ENCODE measurements at regions not wholly inside any gene's neighbourhood (a gene's known extent, or its start where the extent isn't known, plus 50 kb on each side); places are given as distances from the start of the nearest gene placed in this dataset.

DNA sequence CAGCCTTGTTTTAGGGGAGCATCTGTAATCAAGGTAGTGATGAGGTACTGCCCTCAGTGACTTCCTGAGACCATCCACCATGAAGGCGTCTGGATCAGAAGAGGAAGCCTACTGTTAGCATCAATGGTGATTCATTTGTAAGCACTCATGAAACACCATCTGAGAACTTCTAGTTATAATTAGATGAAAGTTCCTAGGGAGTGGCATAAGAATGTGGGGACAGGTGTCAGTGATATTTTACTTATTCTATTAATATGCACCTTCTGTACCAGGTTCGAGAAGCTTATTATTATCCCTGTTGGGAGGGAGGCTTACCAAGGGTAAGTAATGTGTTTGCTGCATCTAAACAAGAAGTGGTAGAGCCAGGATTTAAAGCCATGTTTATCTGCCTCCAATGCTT, 295.8 kb upstream of the TBL1XR1 start:
- no peak for TF ChIP-seq POLR2AphosphoS5 (IDR thresholded peaks at IDR 0.05)
- TF ChIP-seq, protein P1, sequence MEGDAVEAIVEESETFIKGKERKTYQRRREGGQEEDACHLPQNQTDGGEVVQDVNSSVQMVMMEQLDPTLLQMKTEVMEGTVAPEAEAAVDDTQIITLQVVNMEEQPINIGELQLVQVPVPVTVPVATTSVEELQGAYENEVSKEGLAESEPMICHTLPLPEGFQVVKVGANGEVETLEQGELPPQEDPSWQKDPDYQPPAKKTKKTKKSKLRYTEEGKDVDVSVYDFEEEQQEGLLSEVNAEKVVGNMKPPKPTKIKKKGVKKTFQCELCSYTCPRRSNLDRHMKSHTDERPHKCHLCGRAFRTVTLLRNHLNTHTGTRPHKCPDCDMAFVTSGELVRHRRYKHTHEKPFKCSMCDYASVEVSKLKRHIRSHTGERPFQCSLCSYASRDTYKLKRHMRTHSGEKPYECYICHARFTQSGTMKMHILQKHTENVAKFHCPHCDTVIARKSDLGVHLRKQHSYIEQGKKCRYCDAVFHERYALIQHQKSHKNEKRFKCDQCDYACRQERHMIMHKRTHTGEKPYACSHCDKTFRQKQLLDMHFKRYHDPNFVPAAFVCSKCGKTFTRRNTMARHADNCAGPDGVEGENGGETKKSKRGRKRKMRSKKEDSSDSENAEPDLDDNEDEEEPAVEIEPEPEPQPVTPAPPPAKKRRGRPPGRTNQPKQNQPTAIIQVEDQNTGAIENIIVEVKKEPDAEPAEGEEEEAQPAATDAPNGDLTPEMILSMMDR (IDR thresholded peaks at IDR 0.05) = no peak
- no peak for TF ChIP-seq POLR2A (IDR thresholded peaks at IDR 0.05; ENCODE audit: low read depth)
